Epithelial cell of esophagus (primary cell): ENCODE measurements at regions not wholly inside any gene's neighbourhood (a gene's known extent, or its start where the extent isn't known, plus 50 kb on each side); places are given as distances from the start of the nearest gene placed in this dataset.

Source experiments
- DNase-seq: peaks from one replicate; pipeline ENCODE4 v3.0.0; 2010; ENCODE audit warnings: low read depth
- H3K4me3 ChIP-seq: 2 replicates; pipeline ENCODE4 v1.5.1; 2011; ENCODE audit warnings: mild to moderate bottlenecking, low read length, control low read depth
- TF ChIP-seq, protein P1 (sequence below): IDR thresholded peaks from 2 replicates; pipeline ENCODE4 v1.5.1; 2011; ENCODE audit warnings: low read depth, mild to moderate bottlenecking, low read length, control low read depth, inconsistent platforms; ENCODE audit not compliant: insufficient read depth; ENCODE audit errors: missing control alignments

DNA sequence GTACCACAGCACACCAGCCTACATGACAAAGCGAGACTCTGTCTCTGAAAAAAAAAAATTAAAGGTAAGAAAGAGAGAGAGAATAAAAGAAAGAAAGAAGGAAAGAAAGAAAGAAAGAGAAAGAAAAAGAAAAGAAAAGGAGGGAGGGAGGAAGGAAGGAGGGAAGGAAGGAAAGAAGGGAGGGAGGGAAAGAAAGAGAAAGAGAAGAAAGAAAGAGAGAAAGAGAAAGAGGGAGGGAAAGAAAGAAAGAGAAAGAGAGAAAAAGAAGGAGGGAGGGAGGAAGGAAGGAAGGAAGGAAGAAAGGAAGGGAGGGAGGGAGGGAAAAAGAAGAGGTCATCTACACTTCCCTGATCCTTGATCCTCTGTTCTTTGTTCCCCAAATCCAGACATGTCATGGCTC is 104.8 kb upstream of the GJB5 start:
- DNase-seq, result no peak

DNA sequence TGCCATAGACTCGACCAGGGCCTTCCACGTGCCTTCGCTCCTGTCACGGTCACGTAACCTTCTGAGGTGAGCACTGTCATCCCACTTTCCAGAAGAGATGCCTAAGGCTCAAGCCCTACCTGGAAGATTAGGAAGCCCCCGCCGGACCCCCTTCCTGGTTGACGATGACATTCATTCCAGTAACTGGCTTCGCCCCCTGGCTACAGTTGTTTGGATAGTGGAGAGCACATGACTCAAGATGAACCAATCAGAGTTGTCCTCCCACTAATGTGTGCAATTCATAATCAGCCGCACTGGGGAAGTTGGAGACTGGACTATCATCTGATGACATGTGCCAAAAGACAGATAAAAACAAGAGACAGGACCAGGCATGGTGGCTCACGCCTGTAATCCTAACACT is 104.0 kb upstream of the GJB5 start:
- H3K4me3 ChIP-seq, result no peak overlapping the region
- TF ChIP-seq, protein P1, sequence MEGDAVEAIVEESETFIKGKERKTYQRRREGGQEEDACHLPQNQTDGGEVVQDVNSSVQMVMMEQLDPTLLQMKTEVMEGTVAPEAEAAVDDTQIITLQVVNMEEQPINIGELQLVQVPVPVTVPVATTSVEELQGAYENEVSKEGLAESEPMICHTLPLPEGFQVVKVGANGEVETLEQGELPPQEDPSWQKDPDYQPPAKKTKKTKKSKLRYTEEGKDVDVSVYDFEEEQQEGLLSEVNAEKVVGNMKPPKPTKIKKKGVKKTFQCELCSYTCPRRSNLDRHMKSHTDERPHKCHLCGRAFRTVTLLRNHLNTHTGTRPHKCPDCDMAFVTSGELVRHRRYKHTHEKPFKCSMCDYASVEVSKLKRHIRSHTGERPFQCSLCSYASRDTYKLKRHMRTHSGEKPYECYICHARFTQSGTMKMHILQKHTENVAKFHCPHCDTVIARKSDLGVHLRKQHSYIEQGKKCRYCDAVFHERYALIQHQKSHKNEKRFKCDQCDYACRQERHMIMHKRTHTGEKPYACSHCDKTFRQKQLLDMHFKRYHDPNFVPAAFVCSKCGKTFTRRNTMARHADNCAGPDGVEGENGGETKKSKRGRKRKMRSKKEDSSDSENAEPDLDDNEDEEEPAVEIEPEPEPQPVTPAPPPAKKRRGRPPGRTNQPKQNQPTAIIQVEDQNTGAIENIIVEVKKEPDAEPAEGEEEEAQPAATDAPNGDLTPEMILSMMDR, result no peak
- DNase-seq, result no peak

More for the DNA sequence above, 104.8 kb upstream of the GJB5 start:
- TF ChIP-seq, protein P1, result no peak
- H3K4me3 ChIP-seq, result no peak overlapping the region

DNA sequence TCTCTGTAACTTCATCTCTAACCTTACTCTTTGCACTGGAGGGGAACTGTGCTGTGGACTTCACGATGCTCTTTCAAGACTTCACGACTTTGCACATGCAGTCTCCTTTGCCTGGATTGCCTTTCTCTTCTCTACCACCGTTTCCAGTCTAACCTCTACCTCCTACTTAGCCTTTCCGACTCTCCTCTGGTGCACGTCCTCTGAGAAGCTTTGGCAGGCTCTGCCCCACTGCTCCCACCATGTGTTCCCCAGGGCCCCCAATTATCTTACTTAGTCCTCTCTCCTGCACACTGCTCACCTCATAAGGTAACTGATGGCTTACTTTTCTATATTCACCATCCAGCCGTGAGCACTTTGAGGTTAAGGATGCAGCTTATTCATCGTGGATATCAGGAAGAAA is 101.7 kb upstream of the GJB5 start:
- no peak overlapping the region for H3K4me3 ChIP-seq
- TF ChIP-seq, protein P1, result no peak
- DNase-seq, result no peak

DNA sequence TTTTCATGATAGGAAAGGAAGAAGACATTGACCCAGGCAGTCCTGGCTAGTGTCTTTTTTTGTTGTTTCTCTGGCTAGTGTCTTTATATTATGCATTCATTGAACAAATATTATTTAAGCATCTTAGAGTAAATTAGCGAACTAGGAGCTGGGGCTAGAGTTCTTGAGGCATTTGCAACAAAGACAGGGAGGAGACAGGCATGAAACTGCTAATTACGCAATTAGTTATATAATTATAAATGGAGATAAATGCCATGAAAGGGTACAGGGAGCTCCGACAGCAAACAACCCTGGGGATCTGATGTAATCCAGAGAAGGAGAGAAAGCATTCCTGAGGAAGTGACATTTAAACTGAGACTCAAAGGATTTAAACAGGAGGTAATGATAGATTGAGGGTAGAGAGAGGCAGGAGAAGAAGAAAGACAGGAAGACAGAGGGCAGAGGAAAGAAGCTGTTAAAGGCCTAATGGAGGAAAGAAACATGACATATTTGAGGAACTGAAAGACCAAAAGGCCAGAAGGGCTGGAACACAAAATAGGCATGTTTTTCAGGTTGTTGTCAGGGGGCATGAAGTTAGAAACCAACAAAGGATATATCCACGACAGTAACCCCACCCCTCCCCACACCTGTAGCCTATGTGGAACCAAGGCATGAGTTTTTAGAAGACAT is 99.5 kb upstream of the GJB5 start:
- TF ChIP-seq, protein P1, result no peak
- H3K4me3 ChIP-seq, result no peak overlapping the region
- no peak for DNase-seq

DNA sequence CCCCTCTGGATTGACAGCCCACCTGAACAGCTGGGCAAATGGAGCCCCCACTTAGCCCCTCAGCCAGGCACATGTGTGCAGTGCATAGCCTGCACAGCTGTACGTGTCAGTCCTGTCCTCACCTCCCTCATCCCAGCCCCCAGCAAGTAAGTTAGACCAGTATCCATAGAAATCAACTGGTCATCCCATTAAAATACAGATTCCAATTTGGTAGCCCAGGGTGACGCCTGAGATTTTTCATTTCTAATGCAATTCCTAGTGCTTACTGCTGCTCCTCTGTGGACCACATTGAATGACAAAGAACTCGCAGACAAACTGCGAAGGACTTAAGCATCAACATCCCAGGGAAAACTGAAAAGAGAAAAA is 99.0 kb upstream of the GJB5 start:
- no peak overlapping the region for H3K4me3 ChIP-seq
- DNase-seq, result no peak
- TF ChIP-seq, protein P1, result no peak

DNA sequence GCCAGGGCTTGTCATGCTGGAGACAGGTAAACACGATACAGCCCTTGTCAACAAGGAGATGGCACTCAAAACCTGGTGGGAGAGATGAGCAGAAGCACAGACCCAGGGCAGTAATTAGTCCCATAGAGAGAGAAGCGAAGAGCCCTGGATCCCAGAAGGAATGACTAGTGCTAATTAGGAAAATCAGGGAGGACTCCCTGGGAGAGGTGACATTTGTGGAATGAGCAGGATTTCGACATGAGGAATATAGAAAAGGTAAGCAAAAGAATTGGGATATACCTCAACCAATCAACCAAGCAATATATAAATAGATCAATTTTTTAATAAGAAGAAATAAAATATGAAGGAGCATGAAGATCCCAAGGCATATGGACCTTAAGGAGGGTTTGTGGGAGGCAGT is 98.5 kb upstream of the GJB5 start:
- TF ChIP-seq, protein P1, result no peak
- no peak for DNase-seq
- H3K4me3 ChIP-seq, result no peak overlapping the region

DNA sequence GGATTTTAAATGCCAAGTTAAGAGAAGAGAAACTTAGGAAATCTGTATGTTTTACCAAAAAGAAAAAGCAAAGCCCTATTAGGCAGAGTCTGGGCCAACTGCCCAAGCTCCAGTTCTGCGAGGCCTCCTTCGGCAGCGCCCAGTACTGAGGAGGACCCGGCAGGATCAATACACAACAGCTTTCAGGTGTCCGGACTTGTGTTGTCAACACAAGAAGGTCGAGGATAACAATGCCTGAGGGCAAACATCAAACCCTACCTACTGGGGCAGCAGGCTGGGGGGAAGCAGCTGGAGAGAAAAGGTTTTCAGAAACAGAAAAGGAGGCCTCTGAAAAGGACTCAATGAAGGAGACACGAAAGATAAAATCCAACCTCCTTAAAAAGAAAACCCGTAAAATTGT is 98.1 kb upstream of the GJB5 start:
- TF ChIP-seq, protein P1, result no peak
- DNase-seq, result no peak
- H3K4me3 ChIP-seq, result no peak overlapping the region
